Renal pelvis (tissue), 1 donor: ENCODE measurements at regions not wholly inside any gene's neighbourhood (a gene's known extent, or its start where the extent isn't known, plus 50 kb on each side); places are given as distances from the start of the nearest gene placed in this dataset.

ENCODE experiments used
- DNase-seq: peaks from one replicate; pipeline ENCODE4 v3.0.0-alpha.2; 2013

- no peak for DNase-seq
Measured at GRCh38 chr9:2987679-2988078, 143.8 kb upstream of the PUM3 start.

GRCh38 chr9:2985343-2985742, 141.4 kb upstream of the PUM3 start:
- DNase-seq, result no peak

GRCh38 chr9:2984491-2984890, 140.6 kb upstream of the PUM3 start:
- DNase-seq, result no peak

GRCh38 chr9:2979957-2980610, 136.2 kb upstream of the PUM3 start:
- DNase-seq, result no peak

GRCh38 chr9:2972475-2972874, 128.6 kb upstream of the PUM3 start:
- DNase-seq, result no peak

GRCh38 chr9:2970864-2971263, 127.0 kb upstream of the PUM3 start:
- DNase-seq, result no peak

- no peak for DNase-seq
Measured at GRCh38 chr9:2967766-2968165, 123.9 kb upstream of the PUM3 start.

- DNase-seq, result peak; percentile 57
Measured at GRCh38 chr9:2966565-2967300, 122.8 kb upstream of the PUM3 start.

- peak; percentile 15 for DNase-seq
Measured at GRCh38 chr9:2964470-2964869, 120.6 kb upstream of the PUM3 start.

GRCh38 chr9:2963307-2963706, 119.4 kb upstream of the PUM3 start:
- DNase-seq, result no peak

GRCh38 chr9:2962471-2963172, 118.7 kb upstream of the PUM3 start:
- DNase-seq, result no peak

- DNase-seq, result no peak
Measured at GRCh38 chr9:2958219-2958618, 114.3 kb upstream of the PUM3 start.

GRCh38 chr9:2957656-2958200, 113.8 kb upstream of the PUM3 start:
- DNase-seq, result no peak

- no peak for DNase-seq
Measured at GRCh38 chr9:2955575-2955974, 111.7 kb upstream of the PUM3 start.

- DNase-seq, result no peak
Measured at GRCh38 chr9:2939368-2939767, 95.5 kb upstream of the PUM3 start.

GRCh38 chr9:2936221-2936620, 92.3 kb upstream of the PUM3 start:
- DNase-seq, result no peak

- DNase-seq, result no peak
Measured at GRCh38 chr9:2934883-2935282, 91.0 kb upstream of the PUM3 start.

- DNase-seq, result no peak
Measured at GRCh38 chr9:2934241-2934650, 90.4 kb upstream of the PUM3 start.

GRCh38 chr9:2933165-2934095, 89.5 kb upstream of the PUM3 start:
- DNase-seq, result no peak

GRCh38 chr9:2928411-2928810, 84.5 kb upstream of the PUM3 start:
- no peak for DNase-seq

- DNase-seq, result no peak
Measured at GRCh38 chr9:2925016-2925415, 81.1 kb upstream of the PUM3 start.

GRCh38 chr9:2924380-2924768, 80.5 kb upstream of the PUM3 start:
- DNase-seq, result no peak
